ENCODE measurements at regions not wholly inside any gene's neighbourhood (a gene's known extent, or its start where the extent isn't known, plus 50 kb on each side); places are given as distances from the start of the nearest gene placed in this dataset.

- DNase-seq: no peak
Observed at GRCh38 chr10:42952931-42953683, 123.8 kb upstream of the RET start.

DNA sequence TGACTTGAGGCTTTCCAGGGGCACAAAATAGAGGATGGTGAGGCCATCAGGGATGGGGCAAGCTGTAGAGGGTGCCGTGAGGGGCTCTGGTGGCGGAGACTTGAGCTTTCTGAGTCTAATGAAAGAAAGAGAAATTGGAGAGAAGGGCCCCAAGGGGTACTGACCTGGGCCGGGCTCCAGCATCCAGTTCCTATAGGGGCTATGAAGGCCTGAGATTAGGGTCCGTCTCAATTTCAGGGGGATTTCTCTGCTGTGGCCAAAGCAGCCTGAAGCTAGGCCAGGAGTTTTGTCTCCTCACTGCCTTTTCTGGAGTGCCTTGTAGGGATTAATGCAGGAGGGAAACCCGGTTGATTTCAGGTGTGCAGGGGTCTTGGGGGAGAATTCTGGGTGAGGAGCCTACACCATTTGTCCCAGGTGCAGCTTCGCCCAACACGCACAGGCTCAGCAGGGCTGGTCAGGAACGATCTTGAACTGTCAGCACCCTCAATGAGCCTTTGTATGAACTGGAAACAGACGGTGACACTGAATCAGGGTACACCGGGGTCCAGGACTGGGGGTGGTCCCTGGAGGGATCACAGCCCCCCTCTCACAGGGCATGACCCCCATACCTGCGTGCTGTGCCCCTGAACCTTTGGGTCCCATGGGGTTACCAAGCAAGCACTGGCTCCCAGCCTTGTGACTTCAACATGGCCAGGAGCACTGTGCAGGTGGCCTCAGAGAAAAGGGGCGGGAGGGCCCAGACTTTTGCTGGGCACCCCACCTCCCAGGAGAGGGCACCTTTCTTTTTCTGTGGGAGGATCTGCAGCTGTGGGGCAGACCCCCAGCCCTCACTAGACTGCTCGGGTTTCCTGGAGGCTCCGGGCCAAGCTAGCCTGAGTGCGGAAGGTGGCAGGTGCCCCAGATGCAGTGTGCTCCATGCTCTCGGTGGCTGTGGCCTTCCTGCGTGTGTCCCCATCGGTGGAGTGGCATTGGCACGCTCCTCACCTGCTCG is 122.9 kb upstream of the RET start:
- no peak for DNase-seq

- no peak for DNase-seq
Observed at GRCh38 chr10:42954766-42955492, 121.9 kb upstream of the RET start.

DNA sequence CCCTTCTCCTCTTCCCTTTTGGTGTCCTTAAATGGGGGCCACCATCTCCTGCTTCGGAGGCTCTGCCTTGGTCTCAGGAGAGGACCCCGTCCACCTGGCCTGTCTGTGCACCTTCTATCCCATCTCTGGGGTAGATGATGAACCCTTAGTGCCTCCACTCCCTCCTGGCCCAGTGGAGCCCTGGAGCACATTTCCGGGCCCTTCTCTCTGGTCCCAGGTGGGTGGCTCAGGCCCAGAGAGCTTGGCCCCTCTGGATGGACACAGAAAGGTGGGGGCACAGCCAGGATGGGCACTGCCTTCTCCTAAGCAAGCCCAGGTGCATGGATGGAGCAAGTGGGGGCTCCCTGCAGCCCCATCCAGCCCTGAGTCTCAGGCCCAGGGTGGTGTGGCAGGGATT is 121.4 kb upstream of the RET start:
- no peak for DNase-seq

DNA sequence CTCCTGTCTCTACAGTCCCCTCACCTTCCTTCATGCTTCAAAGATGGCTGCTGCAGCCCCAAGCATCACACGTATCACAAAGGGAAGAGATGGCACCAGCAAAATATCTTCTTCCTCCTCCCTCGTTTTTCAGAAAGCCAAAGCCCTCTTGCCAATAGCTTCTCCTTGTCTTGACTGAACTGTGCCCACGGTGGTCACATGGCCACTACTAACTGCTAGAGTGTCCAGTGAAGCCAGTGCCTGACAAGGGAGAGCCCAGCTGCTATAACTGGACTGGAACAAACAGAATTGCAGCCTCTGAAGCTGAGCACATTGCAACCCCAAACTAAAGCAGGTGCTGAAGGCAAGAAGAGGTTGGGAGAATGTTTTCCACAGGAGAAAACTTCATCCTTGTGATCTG is 120.8 kb upstream of the RET start:
- no peak for DNase-seq

DNA sequence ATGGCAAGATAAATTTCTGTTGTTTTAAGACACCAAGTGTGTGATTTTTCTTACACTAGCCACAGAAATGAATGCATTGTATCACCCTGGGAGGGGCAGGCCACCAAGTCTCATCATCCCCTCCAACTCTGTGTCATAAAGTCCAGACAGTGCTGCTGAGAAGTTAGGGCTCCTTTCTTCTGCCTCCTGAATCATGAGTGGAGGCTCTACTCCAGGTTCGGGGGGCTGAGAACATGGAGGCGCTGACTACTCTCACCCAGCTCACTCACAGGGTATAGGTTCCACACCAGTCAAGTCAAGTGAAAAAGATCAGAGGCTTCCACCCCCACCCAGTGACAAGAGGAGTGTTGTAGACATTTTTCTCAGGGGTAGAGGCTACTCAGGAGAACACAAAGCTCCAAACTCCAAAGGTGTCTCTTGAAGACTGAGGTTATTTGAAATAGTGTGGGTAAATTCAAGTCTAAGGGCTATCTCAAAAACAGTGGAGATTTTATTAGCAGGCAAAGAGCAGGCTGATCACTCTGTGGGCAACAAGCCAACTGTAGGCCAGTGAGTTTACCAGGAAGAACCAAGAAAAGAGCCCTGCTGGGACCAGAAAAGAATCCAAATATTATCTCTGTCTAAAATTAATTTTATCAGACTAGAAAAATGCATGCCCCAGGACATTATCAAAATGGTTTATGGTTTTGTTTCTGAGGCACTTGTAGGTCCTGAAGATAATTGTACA is 118.6 kb upstream of the RET start:
- no peak for DNase-seq

GRCh38 chr10:42959833-42960232 is 117.0 kb upstream of the RET start:
- DNase-seq: no peak

DNA sequence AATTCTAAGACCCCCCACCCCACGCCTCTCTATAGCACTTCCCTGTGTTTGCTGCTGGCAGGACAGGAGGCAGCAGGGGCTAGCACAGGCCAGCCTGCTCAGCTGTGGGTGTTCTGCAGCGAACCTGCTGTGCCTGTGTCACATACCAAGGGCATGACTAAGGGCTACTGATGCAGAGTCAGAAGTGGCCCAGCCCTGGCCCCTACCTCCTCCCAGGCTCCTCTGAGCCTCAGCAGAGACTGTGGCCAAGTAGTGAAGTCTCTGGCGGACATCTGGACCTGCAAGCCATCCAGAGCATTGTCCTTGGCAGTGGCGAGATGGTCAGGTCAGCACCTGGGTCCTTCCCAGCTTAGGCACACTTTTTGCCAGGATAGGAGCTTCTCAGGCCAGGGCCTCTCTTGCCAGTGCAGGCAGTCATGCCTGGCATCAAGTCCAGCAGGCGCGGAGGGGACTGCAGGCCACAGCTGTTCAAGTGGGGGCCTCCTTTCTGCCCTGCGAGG is 116.3 kb upstream of the RET start:
- DNase-seq: no peak

DNA sequence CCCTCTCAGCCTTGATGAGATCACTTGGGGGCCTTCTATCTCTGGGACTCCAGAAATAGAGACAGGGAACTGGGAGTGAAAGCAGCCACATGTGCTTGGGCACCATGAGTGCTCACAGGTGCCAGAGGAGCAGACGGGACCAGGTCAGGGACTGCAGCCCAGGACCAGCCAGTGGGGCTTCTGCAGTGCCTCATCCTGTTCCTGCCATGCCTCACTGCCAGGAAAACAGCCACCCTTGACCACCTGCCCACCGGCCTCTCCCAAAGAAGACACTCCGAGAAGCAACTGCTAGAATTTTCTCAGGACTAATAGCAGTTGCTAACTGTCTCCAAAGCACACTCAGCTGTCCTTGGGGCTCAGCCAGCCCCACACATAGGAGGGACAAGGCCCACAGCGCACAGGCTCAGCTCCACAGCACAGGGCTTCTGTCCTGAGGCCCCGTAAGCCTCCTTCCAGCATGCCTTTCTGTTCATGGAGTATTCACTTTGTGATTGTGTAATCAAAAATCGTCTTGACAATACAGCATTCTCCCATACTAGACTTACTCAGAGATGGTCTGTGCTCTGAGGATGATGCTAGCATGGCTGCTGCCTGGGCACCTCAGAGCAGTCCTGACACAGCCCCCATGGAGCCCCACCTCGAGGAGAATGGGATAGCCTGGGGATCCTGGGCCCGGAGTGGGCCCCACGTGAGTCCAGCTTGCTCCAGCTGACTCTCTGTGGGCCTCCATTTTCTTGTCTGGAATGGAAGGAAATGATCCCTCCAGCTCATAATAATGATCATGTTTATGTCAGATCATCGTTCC is 115.7 kb upstream of the RET start:
- no peak for DNase-seq

DNA sequence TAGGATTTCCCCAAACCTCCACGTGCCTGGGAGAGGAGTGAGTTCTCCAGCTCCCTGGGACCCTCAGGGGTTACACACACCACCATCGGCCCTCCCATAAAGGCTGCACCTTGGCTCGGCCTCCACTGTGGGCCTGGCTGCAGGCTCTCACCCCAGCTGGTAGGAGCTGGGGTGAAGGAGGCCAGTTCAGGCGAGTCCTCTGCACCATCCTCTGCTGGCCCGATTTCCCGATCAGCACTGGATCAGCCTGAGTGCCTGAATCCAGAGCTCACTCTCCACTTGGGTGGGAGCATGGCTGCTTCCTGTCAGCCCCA is 115.1 kb upstream of the RET start:
- DNase-seq: no peak

- DNase-seq: no peak
Observed at GRCh38 chr10:42962110-42962901, 114.6 kb upstream of the RET start.

DNA sequence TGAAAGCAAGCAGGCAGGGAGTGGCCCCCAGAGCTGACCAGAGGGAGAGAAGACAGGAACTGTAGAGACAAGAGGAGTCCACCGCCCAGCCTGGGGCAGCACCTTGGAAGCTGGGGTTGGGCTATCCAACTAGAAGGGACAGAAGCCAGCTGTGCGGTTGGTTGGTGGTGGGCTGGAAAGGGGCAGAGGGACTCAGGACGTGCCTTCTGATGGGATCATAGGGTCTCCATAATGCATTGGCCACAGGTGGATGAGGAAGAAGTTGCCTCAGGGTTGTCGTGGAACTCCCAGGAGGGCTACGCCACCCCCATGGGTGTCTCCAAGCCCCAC is 114.0 kb upstream of the RET start:
- DNase-seq: no peak

- DNase-seq: peak; percentile 97
Observed at GRCh38 chr10:42963312-42963711, 113.6 kb upstream of the RET start.

DNA sequence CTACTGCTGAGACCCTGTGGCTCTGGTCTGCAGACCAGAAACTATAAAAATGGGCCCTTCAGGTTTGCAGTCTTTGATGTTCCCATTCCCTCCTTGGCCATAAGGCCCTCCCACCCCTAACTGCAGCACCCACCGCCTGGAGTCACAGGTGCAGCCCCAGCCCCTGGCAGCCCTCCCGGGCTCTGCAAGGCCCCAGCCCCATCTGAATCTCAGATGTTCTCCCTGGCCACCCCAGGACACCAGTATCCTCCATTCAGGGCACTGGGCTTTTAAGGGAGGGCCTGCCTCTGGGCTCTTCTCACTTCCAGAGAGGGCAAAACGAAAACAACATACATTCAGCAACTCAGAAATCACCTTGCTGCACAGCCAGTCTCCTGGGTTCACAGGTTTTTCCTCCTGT is 107.7 kb upstream of the RET start:
- DNase-seq: no peak

- no peak for DNase-seq
Observed at GRCh38 chr10:42969909-42970308, 107.0 kb upstream of the RET start.

DNA sequence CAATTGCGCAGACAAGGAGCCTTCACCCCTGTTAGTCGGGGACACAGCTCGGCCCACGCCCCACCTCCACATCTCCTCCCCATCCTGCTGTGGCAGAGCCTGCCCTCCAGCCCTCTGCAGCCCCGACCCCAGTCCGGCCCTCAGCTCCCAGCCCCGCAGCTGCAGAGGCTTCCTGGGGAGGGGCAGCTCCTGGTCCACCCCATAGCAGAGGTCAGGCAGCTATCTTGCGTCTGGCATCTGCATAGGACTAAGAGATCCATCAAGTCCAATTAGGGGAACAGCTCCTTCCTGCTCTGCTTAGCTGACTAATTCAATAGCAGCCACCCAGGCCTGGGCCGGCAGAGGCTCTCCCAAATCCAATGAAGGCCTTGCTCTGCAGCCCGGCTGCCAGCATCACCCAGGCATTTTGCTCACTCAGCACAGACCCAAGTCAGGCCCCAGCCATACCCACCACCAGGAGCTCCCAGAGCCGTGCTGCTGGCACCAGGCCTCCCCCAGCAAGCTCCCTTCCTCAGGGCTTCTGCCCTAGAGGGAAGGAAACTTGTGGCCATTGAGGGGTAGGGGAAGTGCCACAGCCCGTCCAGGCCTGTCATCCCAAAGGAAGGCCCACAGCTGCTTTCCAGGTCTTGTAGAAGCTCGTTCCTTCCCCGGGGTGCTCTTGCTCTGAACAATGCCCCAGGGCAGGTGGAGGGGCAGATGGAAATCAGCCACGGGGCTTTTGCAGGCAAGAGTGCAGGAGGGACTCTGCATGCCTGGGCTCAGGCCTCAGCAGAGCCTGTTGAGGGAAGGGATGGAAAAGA is 106.2 kb upstream of the RET start:
- DNase-seq: no peak

GRCh38 chr10:42971251-42971599 is 105.6 kb upstream of the RET start:
- no peak for DNase-seq

- peak; percentile 95 for DNase-seq
Observed at GRCh38 chr10:42972946-42973345, 103.9 kb upstream of the RET start.

- no peak for DNase-seq
Observed at GRCh38 chr10:42973411-42973810, 103.5 kb upstream of the RET start.
